ENCODE measurements at regions not wholly inside any gene's neighbourhood (a gene's known extent, or its start where the extent isn't known, plus 50 kb on each side); places are given as distances from the start of the nearest gene placed in this dataset.

GRCh38 chr10:4088354-4089066, 303.5 kb upstream of the KLF6 start:
- DNase-seq: no peak

DNA sequence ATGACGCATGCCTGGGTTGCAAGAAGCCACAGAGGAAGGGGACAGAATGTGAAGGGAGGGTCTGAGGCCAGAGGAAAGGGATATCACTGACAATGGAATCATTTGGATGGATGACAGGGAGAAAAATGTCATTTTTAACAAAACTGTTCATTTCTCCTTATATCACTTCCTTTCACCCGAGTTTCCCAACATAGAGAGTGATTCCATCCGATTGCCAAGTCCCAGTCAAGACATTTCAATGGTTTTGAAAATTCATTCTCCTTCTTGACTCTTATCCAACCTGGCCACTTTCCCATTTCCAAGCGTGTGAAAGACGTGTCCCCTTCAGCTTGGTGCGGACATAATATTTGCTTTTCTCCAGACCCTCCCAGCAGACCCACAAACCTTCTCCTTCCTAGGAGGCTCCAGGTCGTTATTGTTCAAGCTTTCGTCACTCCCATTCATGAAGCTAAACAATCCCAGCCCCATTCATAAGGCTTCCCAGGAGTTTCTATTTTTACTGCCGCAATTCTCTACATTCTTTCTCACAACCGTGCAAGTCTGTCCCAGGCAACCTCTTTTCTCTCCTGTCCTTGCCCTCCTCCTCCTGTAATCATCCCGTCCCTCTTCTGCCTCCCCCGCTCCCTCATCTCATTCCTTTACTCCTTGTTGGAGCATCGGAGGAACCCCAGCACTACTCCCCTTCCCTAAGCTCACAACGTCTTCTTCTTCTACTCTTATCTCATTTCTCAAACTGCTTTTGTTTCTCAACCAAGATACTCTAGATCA, 301.3 kb upstream of the KLF6 start:
- no peak for DNase-seq

GRCh38 chr10:4083509-4084003, 298.5 kb upstream of the KLF6 start:
- no peak for DNase-seq

- no peak for DNase-seq
Observed at GRCh38 chr10:4082861-4083260, 297.9 kb upstream of the KLF6 start.

GRCh38 chr10:4081685-4082111, 296.7 kb upstream of the KLF6 start:
- DNase-seq: no peak

DNA sequence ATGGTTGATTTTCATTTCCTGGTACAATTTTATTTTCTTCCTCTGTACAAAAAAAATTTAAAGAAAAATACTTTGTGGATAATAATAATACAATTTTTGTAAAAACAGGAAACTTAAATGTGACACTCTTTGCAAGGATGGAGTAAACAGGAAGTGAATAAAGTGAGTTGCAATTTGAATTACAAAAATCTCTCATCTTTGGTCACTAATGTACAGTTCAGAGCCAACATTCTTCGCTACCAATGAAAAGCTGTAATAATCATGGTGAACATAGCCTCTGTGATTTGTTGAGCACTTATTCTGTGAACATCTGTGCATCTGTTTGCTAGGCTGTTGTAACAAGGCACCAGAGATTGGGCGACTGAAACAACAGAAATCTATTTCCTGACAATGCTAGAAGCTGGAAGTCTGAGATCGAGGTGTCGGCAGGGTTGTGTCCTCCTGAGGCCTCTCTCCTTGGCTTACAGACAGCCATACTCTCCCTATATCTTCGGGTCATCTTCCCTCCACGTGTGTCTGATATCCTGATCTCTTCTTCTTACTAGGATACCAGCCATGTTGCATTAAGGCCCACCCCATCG, 295.3 kb upstream of the KLF6 start:
- DNase-seq: no peak

DNA sequence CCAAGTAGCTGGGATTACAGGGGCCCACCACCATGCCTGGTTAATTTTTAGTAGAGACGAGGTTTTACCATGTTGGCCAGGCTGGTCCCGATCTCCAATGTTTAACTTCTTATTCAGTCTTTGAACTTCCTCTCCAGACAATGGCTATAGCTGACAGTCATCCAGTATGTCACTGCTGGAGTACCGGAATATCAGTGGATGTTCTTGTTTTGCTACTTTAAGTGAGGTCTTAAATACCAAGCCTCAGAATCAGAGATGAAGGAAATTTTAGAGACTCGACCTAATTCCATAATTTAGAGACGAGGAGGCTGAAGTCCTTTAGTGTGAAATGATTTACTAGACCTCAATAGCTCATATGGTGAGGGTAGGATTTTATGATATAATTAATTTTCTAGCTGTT, 294.8 kb upstream of the KLF6 start:
- DNase-seq: no peak

GRCh38 chr10:4077804-4078203, 292.8 kb upstream of the KLF6 start:
- DNase-seq: no peak

GRCh38 chr10:4076983-4077382, 292.0 kb upstream of the KLF6 start:
- DNase-seq: no peak

GRCh38 chr10:4075443-4075842, 290.4 kb upstream of the KLF6 start:
- no peak for DNase-seq

DNA sequence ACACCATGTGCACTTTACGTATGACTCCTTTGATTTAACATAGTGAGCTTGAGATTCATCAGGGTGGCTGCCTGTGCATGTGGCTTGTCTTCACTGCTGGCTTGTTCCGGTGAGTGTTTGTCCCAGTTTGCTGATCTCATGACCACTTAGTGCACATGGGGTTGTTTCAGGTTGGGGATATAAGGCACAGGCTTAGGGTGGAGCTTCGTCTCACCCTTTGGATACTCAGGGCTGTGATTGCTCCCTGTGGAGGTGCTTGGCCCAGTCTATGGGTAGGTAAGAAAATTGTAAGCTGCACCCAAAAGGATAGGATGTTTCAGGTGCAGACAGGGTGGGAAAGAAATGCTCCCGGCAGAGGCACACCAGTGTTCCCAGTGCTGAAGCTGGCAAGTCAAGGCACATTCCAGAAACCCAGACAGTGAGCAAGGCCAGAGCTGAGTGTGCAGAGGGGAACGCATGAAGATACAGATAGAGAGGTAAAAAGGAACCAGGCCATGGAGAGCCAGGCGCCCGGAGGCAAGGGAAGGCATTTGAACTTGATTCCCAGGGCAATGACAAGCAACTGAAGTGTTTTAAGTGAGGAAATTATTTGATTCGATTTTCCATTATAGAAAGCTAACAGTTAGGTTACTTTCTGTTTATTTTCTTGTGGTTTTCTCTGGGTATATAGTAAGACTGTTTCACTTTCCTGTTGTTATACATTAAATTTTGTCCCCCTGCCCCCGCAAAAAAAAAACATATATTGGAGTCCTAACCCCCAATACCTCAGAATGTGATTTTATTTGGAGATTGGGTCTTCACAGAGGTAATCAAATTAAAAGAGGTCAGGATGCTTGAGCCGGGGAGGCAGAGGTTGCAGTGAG, 289.8 kb upstream of the KLF6 start:
- DNase-seq: no peak

- DNase-seq: no peak
Observed at GRCh38 chr10:4073912-4074311, 288.9 kb upstream of the KLF6 start.

DNA sequence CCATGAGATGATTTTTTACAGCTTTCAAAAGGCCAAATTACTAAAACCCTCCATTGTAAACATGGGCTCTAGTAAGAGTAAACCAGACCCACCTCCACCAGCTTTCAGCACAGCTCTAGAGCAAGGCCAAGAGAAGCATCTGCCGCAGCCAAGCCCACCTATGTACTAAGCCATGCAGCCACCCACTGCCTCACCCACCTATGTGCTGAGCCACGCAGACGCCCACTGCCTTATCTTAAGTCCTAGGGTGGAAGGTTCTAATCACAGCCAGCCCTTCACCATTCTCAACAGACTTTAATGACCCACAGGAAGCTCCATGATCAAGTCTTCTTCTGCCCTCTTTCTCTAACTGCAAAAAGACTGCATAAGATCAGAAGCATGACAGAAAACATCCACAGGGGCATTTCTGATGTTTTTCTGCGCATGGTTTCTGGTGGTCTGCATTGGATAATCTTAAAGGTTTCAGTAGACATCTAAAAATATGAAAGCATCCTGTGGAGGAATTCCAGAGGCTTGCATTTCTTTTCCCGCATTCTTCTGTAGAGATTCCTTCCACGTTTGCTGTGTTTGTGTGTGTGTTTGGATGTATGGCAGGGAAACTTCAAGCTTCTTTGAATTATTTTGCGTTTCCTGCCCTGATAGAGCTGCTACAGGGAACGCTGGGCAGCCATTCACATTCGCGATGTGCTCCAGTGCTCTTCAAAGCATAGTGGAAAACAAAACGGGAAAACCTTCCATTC, 286.1 kb upstream of the KLF6 start:
- no peak for DNase-seq

- DNase-seq: no peak
Observed at GRCh38 chr10:4070184-4070583, 285.2 kb upstream of the KLF6 start.

DNA sequence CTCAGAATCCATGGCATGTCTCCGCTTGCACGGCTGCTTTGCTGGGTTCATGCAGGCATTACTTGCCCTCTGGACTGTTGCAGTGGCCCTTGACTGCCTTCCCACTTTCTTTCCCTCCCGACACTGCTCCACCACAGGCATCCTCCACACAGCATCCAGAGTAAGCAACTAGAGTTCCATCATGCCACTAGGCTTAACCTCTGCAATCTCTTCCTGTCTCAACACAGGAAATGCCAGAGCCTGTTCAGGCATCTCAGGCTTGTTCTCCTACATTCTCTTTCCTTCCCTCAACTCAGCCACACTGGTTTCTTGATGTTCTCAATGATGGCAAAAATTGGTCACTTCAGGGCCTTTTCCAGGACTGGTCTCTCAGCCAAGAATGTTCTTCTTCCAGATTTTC, 284.5 kb upstream of the KLF6 start:
- DNase-seq: no peak

DNA sequence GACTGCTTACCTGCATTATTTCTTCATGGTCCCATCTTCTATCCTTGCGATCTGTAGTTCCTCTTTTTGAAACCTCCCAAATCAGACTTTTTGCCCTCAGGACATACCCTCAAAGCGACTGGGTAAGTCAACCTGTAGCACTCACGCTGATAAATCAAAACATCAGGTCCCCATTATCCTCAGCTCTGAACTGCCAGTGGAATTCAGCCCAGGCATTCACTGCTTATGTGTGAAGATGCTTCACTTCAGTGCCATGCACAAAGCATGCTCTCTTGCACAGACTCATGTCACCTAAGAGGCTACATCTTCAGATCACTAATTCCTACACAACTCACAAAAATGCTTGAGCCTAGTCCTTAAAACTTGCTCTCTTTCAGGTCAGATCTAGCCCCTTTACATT, 283.6 kb upstream of the KLF6 start:
- DNase-seq: no peak

- no peak for DNase-seq
Observed at GRCh38 chr10:4067931-4068561, 283.0 kb upstream of the KLF6 start.

DNA sequence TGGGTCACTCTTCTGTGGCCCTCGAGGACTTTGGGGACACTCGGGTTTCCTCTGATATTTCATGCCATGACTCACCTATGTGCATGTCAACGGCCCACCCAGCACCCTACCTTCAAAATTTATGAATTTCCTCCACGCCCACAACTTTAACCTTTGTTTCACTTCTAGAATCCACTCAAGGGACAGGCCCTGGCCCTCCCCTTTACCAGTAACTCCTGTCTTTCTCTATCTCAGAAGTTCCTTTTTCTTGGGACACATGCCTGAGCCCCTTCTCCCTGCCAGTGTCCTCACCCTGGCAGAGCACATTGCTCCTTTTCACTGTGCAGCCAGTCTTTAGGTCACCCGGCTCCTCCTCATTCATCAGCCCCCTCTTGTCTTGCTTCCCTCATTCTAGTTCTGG, 282.5 kb upstream of the KLF6 start:
- no peak for DNase-seq

DNA sequence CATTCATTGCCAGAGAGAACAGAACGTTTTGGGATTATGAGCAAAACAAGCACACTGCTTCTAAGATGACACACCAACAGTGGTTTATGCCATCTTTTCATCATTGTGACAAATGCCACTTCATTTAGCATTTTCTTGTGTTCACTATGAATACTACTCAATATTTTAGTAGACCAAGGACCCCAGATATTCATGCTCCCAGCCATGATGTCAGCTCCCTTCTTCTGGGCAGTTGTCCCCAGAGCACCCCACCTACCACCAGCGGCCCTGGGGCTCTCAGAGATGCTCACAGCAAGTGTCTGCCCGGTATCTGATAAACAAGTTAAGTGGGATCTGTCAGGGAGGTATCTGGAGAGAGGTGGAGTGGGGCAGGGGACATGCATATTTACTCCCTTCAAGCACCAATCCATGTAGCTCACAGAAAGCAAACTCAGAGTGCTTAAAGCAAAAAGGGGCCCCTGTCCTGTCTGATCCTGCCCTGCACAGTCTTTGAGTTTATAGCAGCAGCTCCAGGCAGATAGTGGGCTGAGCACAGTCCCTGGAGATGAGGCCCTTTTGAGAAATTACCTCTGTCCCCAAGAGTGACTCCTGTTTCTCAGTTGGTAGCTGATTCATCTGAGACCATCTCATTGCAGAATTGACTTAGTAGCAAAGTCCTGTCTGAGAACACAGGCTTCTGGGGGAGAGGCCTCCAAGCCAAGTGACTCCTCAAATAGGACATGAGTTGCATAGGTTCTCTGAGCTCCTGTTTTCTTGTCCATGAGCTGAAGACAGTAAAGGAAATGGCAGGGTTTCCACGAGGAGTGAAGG, 281.8 kb upstream of the KLF6 start:
- DNase-seq: no peak

DNA sequence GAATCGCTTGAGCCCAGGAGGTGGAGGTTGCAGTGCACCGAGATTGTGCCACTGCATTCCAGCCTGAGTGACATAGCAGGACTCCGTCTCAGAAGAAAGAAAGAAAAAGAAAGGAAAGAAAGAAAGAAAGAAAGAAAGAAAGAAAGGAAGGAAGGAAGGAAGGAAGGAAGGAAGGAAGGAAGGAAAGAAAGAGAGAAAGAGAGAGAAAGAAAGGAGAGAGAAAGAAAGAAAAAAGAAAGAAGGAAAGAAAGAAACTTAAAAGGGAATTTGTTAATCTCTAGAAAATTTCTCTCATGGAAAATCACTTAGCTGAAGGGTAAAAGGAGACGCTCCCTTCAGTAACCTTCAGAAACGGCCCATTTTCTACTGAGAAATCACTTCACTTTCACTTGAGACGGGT, 279.5 kb upstream of the KLF6 start:
- DNase-seq: no peak

DNA sequence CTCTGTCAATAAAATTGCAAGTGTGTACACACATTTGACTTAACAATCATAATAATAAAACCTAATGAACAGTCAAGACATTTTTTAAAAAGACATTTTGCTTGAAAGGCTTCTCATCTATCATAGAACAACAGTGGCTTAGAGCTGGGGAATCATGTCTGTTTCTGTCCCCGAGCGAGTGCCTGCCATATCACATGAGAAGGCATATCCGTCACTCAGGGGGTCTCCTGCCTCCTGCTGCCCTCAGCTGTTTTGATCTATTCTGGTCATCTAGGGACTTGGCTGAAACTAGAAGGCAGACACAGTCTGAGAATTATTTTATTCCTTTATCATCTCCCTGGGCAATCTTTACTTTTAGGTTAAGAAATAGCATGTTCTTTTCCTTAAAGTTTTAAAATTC, 278.7 kb upstream of the KLF6 start:
- DNase-seq: no peak

Data from NCI-H526 treated with DMSO at 0.1 percent for 48 hours (cell line).